GM18873 (cell line): ENCODE measurements at regions not wholly inside any gene's neighbourhood (a gene's known extent, or its start where the extent isn't known, plus 50 kb on each side); places are given as distances from the start of the nearest gene placed in this dataset.

Experiments used
- ATAC-seq: cut with Tn5 transposase; IDR thresholded peaks from one replicate; pipeline ENCODE4 v1.9.1; 2021; ENCODE audit warnings: mild to moderate bottlenecking, moderate library complexity, moderate number of reproducible peaks; ENCODE audit not compliant: unreplicated experiment, low FRiP score

GRCh38 chr17:79189305-79189704 lies 114.7 kb downstream of the ENGASE start:
- no peak for ATAC-seq

- ATAC-seq = no peak
Measured at GRCh38 chr17:79188685-79189084, 114.1 kb downstream of the ENGASE start.

- no peak for ATAC-seq
Measured at GRCh38 chr17:79188048-79188447, 113.4 kb downstream of the ENGASE start.

GRCh38 chr17:79187186-79187585 lies 112.6 kb downstream of the ENGASE start:
- no peak for ATAC-seq

- no peak for ATAC-seq
Measured at GRCh38 chr17:79186406-79186805, 111.8 kb downstream of the ENGASE start.

- ATAC-seq = no peak
Measured at GRCh38 chr17:79185671-79186070, 111.0 kb downstream of the ENGASE start.

- no peak for ATAC-seq
Measured at GRCh38 chr17:79184219-79184618, 109.6 kb downstream of the ENGASE start.

GRCh38 chr17:79183293-79184158 lies 108.9 kb downstream of the ENGASE start:
- ATAC-seq = no peak

- ATAC-seq = no peak
Measured at GRCh38 chr17:79183043-79183292, 108.3 kb downstream of the ENGASE start.

GRCh38 chr17:79182176-79183042 lies 107.8 kb downstream of the ENGASE start:
- no peak for ATAC-seq

GRCh38 chr17:79180358-79181005 lies 105.9 kb downstream of the ENGASE start:
- ATAC-seq = no peak

- ATAC-seq = no peak
Measured at GRCh38 chr17:79179334-79179733, 104.7 kb downstream of the ENGASE start.

GRCh38 chr17:79177877-79178276 lies 103.3 kb downstream of the ENGASE start:
- ATAC-seq = no peak

- ATAC-seq = no peak
Measured at GRCh38 chr17:79176792-79177601, 102.4 kb downstream of the ENGASE start.

GRCh38 chr17:79174905-79175856 lies 100.6 kb downstream of the ENGASE start:
- ATAC-seq = no peak

GRCh38 chr17:79174193-79174765 lies 99.7 kb downstream of the ENGASE start:
- no peak for ATAC-seq

GRCh38 chr17:79171188-79171587 lies 96.6 kb downstream of the ENGASE start:
- no peak for ATAC-seq

- ATAC-seq = no peak
Measured at GRCh38 chr17:79169861-79170260, 95.2 kb downstream of the ENGASE start.

- ATAC-seq = no peak
Measured at GRCh38 chr17:79169366-79169765, 94.7 kb downstream of the ENGASE start.
